Posterior vena cava (tissue), 2 donors: ENCODE measurements at regions not wholly inside any gene's neighbourhood (a gene's known extent, or its start where the extent isn't known, plus 50 kb on each side); places are given as distances from the start of the nearest gene placed in this dataset.

Experiments used
- DNase-seq: peaks from one replicate; pipeline ENCODE4 v3.0.0-alpha.2; 2020; ENCODE audit warnings: low spot score
- intact Hi-C, 2 donors: fragments of 100-400 bp; cut with DNase I; formaldehyde crosslinking; loops; one replicate each; pipeline versions ENCODE4 v1.14.1 to v1.14.2; 2022 to 2023
- donor health status: DM: yes; HTN: yes; CAD: no.
- donor health status: DM: yes; HTN: yes; CAD: no.

DNA sequence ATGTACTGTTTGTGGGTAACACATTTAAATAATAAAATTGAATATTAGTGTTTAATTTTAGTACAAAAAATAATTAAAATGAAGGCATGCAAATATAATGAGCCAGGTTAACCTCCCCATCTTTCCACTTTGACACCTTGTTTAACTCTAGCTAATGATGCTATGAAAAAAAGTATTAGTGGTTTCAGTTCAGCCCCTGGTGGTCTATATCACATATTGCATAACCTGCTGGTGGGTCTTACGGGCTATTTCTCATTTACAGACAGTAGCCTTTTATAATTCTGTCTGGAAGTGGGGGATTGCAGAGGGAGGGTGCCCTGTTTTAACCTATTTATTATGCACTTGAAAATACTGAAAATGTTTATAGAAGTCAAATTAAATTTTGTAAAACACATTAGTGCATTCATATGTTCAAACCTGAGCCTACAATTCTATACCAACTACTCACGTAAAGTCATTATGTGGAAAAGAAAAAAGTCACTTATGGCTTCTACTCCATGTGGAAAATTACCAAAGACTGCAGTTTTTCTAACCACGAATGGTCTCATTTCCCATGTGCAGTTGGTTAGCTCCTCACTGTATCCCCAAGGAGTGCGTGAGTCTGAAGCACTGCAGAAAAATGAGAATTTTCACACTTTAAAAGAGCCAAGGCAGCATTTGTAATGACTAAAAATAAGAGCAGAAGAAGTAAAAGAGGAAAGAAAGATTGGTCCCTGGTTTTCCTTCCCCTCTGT is 381.0 kb downstream of the MTX2 start:
- intact Hi-C loops, result no loop called here

DNA sequence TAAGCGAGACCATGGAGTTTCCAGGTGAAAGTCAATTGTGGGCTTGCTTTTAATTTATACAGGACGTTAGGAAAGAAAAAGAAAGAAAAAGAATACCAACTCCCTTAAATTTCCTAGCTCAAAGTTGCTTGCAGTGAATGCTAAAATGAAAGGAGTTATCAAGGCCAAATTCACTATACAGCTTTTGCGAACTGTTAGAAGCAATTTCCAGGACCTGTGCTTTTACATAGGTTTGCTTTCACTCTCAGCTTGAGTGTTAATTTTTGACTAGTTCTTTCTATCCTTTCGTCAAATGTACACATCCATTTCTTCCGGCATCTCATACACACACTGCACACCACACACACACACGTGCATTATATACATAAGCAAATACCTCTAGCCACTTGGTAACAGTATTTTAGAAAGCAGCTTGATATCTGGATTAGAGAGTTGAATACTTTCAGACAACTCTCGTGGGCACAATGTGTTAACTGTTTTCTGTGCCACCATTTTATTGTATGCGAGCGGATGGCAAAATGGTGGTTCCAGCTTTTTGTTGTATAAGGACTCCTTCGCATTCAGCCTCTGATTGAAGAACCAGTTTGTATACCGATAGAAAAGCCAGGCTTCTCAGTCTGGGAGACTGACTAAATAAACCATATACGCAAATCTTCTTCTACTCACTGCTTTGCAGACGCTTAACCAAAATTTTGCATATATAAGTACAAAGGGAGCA is 381.8 kb downstream of the MTX2 start:
- intact Hi-C loops, result no loop called here
- DNase-seq, result no peak

More for the DNA sequence above, 381.0 kb downstream of the MTX2 start:
- DNase-seq, result no peak

DNA sequence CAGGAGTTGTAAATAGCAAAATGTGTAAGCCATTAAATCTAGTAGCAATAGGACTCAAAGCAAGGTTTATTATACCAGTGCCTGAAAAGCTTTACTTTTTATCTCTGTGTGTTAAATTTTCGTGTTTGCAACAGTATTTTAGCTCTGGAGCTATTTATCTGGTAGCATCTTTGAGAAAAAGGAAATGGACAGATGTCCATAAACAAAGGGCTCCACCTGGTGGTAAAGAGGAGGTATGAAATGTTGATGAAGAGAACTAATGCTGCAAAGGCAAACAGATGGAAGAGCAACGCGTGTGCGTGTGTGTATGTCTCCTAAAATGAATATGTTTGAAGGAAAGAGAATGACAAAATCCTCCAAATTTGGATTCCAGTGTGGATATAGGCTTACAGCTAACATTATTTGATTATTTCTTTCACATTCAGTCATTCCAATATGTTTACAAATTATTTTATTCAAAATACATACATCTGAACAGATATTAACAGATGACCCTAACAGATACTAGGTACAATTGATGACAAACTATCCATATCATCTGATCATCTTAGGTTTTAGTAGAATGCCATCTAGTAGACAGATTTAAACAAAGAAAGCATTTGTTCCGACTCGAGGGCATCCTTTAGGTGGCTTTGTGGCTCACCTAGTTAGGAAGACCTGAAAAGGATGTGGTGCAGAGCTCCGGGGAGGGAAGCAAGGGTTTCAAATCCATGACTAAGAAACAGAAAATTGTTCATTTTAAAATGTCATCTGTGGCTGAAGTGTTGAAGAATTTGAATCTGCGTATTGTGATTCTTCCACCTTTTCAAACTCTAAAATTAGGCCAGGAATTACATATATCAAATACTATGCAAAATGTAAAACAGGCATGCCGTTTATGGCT is 383.3 kb downstream of the MTX2 start:
- intact Hi-C loops, result no loop called here

DNA sequence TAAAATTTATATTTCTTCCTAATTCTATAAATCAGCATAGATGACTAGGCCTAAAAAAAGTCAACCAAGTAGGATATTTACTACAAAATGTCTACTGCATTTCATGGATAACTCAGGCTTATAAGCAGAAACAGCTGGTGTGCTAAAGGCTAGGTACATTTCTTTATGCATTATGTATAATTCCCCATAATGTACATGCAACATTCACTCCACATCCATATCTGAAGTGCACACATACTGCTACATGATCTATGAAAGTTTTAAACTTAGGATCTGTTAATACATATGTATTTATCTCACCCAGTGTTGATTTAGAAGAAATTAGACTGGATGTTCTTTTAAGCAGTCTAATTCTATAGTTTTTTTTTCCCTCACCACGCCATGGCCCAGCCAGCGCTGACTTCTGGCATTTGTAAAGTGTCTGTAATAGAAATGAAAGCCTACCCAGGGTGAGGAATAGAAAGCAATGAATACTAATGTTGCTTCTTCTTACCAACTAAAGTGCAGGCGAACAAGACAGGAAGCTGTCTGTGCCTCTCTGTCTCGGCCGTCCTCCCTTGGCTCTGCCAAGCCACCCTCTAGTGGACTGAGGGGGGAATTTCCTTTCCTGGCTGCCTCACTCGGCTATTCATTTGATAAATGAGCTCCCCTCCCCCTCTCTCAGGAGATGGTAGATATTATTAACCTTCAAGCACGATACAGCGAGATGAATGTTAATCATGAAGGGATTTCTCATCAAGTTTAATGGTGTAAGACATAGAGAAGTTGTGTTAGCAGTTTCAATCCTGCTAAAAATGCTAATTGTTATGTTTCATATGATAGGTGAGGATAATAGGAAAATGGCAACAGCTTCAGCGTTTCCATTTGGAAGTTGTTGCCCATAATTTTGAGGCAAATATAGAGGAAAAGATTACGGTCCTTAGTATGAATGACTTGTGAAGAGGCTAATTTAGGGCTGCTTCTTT is 384.5 kb downstream of the MTX2 start:
- intact Hi-C loops, result no loop called here
- DNase-seq, result peak; percentile 82

More for the DNA sequence above, 383.3 kb downstream of the MTX2 start:
- DNase-seq, result no peak

DNA sequence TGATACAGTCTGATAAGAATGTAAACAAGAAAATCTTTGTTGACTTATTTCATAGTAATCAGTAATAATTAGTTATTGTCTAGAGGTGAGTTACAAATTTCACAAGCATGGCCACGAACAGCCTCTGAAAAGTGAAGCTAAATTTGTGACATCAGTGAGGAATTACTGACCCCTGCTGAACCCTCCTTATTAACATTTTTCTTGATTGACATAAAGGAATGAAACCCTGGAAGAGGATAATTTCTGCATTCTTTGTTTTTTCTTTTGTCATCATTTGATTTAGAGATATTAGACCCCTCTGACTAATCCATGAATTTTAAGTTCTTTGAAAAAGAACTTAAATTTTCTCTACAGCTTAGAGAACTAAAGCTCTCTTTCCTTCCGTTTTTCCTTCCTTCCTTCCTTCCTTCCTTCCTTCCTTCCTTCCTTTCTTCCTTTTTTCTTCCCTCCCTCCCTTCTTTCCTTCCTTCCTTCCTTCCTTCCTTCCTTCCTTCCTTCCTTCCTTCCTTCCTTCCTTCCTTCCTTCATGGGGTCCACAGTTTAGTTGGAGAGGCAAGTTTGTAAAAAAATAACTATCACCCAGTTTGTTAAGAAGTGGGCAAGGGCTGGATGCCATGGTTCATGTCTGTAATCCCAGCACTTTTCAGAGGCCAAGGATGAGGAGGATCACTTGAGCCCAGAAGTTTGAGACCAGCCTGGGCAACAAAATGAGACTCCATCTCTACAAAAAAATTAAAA is 387.0 kb downstream of the MTX2 start:
- intact Hi-C loops, result no loop called here
- no peak for DNase-seq

DNA sequence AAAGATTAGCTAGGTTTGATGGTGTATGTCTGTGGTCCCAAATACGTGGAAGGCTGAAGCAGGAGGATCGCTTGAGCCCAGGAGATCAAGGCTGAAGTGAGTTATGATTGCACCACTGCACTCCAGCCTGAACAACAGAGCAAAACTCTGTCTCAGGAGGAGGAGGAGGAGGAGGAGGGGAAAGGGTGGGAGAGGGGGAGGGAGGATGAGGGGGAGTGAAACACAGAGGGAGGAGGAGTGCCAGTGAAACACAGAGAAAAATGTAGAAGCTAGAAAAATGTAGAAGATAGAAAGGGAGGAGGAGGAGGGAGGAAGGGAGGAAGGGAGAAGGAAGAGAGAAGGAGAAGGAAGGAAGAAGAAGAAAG is 387.5 kb downstream of the MTX2 start:
- DNase-seq, result no peak
- intact Hi-C loops, result no loop called here

DNA sequence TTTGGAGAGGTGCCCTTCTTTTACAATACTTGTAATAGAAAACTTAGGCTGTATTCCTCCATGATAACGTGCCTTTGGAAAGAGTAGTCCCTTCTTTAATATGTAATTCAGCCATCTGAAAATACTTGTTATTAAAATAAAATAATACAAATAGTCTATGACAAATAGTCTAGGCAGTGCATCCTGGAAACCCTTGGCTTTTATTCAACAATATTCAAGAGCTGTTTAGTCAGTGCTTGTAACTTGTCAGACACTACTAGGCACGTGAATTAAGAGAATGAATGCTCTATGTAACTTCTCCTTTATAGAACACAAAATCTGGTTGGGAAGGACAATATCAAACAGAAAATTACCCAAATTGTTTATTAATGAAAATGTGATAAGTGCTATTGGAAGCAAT is 388.2 kb downstream of the MTX2 start:
- intact Hi-C loops, result no loop called here
- DNase-seq, result no peak

DNA sequence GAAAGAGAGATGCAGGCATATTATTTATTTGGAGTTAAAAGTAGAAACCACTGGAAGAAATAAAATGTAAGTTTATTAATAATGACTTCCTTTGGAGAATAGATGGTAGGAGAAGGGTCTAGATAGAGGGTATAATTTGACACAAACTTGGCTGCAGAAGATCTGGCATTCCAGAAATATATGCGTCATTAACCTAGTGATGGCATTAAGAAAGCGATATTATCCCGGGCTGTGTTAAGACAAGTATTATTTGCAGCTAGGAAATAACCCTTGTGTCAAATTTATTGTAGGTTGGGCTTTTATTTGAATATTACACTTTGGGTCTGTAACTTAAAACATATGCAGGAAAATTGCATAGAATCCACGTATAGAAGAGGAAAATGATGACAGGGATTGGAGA is 389.5 kb downstream of the MTX2 start:
- no peak for DNase-seq
- intact Hi-C loops, result no loop called here

DNA sequence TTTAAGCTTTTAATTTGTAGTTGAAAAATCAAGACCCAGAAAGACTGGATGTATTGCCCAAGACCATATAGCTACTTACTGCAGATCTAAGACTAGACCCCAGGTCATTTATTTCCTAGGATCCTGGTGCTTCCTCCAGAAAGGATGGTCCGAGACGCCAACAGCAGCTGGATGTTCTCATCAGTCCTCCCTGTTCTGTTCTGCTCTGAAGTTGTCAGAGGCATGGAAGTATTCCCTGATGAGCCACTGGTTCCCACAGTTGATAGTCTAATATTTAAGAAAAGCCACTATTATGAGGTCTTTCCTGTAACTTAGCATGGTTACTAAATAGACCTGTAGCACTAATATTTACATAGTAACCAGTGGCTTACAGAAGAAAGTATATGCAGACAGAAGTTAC is 393.5 kb downstream of the MTX2 start:
- intact Hi-C loops, result no loop called here

DNA sequence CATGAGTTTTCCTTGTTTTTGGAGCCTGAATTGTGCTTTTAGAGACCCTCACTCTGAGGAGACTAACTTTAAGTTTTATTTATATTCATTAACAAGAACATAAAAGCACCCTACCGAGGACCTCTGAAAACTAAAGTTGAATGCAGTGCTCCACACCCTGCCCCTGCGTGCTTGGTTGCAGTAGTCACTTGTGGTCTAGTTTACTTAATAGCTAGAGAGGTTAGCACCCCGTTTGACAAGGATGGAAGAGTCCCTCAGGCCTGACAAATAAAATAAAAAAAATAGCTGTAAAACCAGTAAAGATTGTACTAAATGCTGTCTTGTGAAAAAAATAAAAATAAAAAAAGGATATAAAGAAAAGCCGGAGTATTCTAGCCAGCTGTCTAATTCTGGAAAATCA is 395.2 kb downstream of the MTX2 start:
- DNase-seq, result no peak
- intact Hi-C loops, result no loop called here

More for the DNA sequence above, 393.5 kb downstream of the MTX2 start:
- DNase-seq, result no peak

DNA sequence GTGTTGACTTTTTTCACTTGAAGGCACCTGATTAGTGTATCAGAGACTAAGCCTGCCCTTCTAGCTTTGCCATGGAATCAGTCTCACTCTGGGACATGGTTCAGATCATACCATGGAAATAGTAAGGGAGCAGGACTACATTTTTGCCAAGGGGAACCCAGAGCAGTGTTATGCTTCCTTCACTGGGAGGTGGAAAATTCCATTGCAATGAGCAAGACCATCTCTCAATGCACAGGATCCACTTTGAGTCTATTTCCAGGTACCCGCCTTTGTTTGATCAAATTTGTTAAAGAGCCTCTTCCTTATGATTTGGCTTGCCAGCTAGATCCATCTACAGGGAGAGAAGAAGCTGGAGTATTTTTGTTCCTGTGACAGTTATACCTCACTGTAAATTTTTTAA is 395.8 kb downstream of the MTX2 start:
- intact Hi-C loops, result no loop called here

DNA sequence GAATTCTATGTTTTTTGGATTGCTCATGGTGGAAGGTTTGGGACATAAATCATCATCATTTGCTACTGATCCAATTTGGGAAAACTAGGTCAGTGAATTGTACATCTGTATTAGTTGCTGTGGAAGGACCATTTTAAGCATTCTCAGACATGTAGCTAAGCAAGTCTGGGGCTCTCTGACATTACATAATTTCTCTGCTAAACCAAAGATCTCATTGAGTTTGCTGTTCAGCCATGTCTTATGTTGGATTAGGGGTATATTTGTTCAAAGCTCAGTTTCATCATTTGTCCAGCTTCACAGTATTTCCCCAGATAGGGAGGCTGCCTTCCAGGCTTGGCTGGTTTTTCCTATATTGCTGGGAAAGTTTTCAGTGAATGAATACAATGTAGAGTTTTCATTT is 399.7 kb downstream of the MTX2 start:
- DNase-seq, result no peak
- intact Hi-C loops, result no loop called here

More for the DNA sequence above, 395.8 kb downstream of the MTX2 start:
- no peak for DNase-seq

DNA sequence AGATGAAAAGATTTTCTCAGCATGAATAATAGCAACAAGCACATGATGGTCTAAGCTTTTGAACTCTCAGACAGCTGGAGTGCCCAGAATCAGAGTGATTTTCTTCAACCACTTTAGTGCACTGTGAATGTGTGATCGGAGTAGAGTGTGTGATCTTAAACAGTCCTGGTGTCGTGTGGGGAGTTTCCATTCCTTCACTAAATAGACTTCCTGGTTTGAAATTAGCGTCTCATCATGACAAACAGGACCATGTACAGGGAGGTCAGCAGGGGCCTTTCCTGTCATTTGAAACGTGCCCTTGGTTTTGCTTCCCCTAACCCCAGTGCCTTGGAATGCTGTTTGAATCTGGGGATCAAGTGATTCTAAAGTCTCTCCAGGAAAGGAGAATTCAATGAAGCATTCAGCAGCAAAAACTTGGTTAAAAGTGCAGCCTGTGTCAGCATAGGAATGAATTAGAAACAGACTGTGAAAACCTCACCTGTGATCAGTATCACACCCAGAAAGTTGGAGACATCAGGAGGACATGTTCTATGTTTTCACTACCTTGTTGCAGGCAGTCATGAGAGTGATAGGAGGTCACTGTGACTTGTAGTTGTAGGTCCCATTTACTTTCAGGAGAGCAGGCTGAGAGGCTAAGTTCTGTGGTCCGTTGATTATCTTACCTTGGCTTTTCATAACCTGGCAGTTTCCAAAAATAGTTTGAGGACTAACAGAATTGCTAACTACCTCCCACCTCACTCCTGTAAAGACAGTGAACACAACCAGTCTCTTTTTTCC is 400.3 kb downstream of the MTX2 start:
- no peak for DNase-seq
- intact Hi-C loops, result loop anchor here in 1 of 2 donors (10.0 kb wide), 1 partner anchor 145 kb away; no protein-coding TSS in a partner anchor

DNA sequence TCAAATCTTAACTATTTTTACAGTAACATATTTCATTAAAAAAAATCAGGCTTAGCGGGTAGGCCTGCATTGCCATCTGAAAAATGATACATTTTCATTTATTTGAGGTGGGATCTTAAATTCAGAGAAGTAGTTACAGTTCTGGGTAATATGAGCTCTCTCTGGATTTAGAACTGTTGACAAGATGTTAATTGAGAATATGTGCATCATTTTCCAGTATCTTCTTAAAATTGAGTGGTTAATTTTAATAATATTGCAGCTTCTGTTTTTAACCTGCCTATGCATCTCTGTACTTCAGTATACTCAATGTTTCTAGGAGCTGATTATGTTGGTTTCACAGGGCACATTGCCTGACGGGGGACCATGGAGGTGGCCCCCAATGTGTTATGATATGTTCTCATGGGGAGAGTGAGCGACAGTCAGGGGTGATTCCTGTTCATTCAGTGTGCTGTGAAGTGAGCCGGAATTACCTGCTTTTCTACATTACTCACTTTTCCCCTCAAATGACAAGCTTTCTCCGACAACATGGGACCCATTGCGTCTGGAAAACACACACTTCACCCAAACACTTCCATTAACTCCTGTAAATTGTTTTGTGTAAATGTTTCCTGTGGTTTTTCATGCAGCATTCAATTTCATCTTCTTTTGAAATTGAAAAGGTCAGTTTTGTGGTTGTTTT is 406.2 kb downstream of the MTX2 start:
- no peak for DNase-seq
- intact Hi-C loops, result loop anchor here in 1 of 2 donors (10.0 kb wide), 1 partner anchor 139 kb away; no protein-coding TSS in a partner anchor

DNA sequence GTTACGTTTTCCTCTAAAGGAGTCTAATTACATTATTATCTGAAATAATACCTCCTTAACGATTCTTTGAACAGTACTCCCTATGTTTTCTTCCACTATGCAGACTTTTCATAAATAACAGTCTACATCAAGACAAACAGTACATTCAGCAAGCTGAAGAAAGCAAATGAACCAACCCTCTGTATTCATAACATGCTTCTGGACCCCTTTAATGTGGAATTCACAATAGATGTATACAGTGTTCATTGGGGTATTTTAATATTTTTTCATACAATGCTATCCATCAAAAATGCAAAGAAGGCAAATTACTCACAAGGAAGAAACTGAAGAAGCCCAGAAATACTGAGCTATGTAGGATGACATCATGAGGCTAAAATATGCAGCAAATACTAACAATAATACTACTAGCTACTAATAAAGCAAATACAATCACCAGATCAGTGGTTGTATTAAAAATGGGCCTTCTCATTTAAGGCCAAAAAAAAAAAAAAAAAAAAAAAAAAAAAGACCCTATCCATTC is 408.6 kb downstream of the MTX2 start:
- DNase-seq, result no peak
- intact Hi-C loops, result loop anchor here in 1 of 2 donors (10.0 kb wide), 1 partner anchor 137 kb away; no protein-coding TSS in a partner anchor

DNA sequence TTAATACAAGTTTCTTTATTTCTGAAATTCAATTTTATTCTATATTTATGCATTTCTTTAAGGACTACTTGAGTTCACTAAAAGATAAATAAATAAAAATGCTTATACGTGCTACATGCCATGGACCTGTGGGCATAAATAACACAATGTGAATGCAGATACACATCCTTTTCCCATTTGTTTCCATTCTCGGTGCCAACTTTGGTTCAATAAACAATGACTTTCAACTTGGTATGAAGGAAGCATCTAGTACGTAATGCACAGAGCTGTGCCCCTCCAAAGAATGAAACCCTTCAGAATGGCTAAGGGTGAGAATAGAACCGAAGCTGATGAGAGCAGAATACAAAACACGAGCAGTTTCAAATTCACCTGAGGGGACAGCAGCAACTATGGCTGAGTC is 409.3 kb downstream of the MTX2 start:
- DNase-seq, result no peak
- intact Hi-C loops, result loop anchor here in 1 of 2 donors (10.0 kb wide), 1 partner anchor 136 kb away; no protein-coding TSS in a partner anchor
